SH-SY5Y (cell line): ENCODE measurements at regions not wholly inside any gene's neighbourhood (a gene's known extent, or its start where the extent isn't known, plus 50 kb on each side); places are given as distances from the start of the nearest gene placed in this dataset.

Experiments
- GATA2 ChIP-seq: IDR thresholded peaks from 2 replicates; pipeline ENCODE4 v1.6.1; 2011; ENCODE audit warnings: mild to moderate bottlenecking, low read depth, low read length
- GATA3 ChIP-seq: IDR thresholded peaks from 2 replicates; pipeline ENCODE4 v1.6.1; 2011; ENCODE audit warnings: low read depth, mild to moderate bottlenecking, low read length, moderate library complexity

- TF ChIP-seq GATA3 (no peak), GATA2 (no peak)
Observed at GRCh38 chr6:120157873-120158272, 808.3 kb upstream of the MAN1A1 start.
